Tibial nerve (tissue), 4 donors: ENCODE measurements at regions not wholly inside any gene's neighbourhood (a gene's known extent, or its start where the extent isn't known, plus 50 kb on each side); places are given as distances from the start of the nearest gene placed in this dataset.

Experiments
- DNase-seq, 2 donors: peaks; one replicate each; pipeline ENCODE4 v3.0.0-alpha.2; 2019; ENCODE audit warnings: low spot score in 2 of 2
- H3K27ac ChIP-seq, 4 donors: fragments of 200-600 bp; sonication (generic) in 3 of 4; one replicate each; pipeline ENCODE4 v1.5.1; 2017 to 2019; ENCODE audit warnings: mild to moderate bottlenecking in 1 of 4
- H3K27me3 ChIP-seq, 2 donors: fragments of 200-600 bp; sonication (generic) in 1 of 2; one replicate each; pipeline versions ENCODE4 v1.5.1 to v1.6.0; 2017 to 2019
- H3K36me3 ChIP-seq, 3 donors: fragments of 200-600 bp; sonication (generic); one replicate each; pipeline ENCODE4 v1.5.1; 2018 to 2019
- H3K4me1 ChIP-seq, 4 donors: fragments of 200-600 bp; sonication (generic) in 3 of 4; one replicate each; pipeline ENCODE4 v1.5.1; 2017 to 2019
- H3K4me3 ChIP-seq, 4 donors: fragments of 200-600 bp; sonication (generic) in 3 of 4; one replicate each; pipeline ENCODE4 v1.5.1; 2017 to 2019; ENCODE audit warnings: mild to moderate bottlenecking in 1 of 4, moderate library complexity in 1 of 4
- H3K9me3 ChIP-seq, 4 donors: fragments of 200-600 bp; sonication (generic) in 3 of 4; one replicate each; pipeline ENCODE4 v1.5.1; 2017 to 2019
- EP300 ChIP-seq, 2 donors: sonication (generic); formaldehyde crosslinking; IDR thresholded peaks; one replicate each; pipeline ENCODE4 v1.6.1; 2017; ENCODE audit warnings: antibody characterized with exemption in 2 of 2, mild to moderate bottlenecking in 1 of 2
- POLR2A ChIP-seq, 2 donors: fragments of 450-650 bp; IDR thresholded peaks; one replicate each; pipeline ENCODE4 v1.6.1; 2017; ENCODE audit warnings: antibody characterized with exemption in 2 of 2, mild to moderate bottlenecking in 2 of 2, moderate library complexity in 2 of 2
- WGBS, 2 donors: methylation state at CpG; one replicate each; pipeline ENCODE4 v1.1.5; 2018; 5-methylcytosine and 5-hydroxymethylcytosine counted together
- TF ChIP-seq, protein P1 (sequence below), 5 experiments: fragments of 200-600 bp in 3 of 5; fragments of 450-650 bp in 2 of 5; sonication (generic) in 3 of 5; IDR thresholded peaks; one replicate each; pipeline ENCODE4 v1.5.1; 2016 to 2019; ENCODE audit warnings: antibody characterized with exemption in 5 of 5, mild to moderate bottlenecking in 3 of 5, moderate library complexity in 2 of 5

- no peak overlapping the region for H3K4me3 ChIP-seq
- H3K36me3 ChIP-seq = no peaks in the 10 kb centered on the region
- TF ChIP-seq, protein P1, sequence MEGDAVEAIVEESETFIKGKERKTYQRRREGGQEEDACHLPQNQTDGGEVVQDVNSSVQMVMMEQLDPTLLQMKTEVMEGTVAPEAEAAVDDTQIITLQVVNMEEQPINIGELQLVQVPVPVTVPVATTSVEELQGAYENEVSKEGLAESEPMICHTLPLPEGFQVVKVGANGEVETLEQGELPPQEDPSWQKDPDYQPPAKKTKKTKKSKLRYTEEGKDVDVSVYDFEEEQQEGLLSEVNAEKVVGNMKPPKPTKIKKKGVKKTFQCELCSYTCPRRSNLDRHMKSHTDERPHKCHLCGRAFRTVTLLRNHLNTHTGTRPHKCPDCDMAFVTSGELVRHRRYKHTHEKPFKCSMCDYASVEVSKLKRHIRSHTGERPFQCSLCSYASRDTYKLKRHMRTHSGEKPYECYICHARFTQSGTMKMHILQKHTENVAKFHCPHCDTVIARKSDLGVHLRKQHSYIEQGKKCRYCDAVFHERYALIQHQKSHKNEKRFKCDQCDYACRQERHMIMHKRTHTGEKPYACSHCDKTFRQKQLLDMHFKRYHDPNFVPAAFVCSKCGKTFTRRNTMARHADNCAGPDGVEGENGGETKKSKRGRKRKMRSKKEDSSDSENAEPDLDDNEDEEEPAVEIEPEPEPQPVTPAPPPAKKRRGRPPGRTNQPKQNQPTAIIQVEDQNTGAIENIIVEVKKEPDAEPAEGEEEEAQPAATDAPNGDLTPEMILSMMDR (IDR thresholded peaks at IDR 0.05) = no peak
- no peak for TF ChIP-seq EP300 (IDR thresholded peaks at IDR 0.05)
- DNase-seq = no peak
- 58 to 62% methylated on average over 10 of the region's 10 CpGs for WGBS, 2 donors
- no peak overlapping the region for H3K27ac ChIP-seq
- peaks cover 0 to 1% (median 0%) of the 10 kb centered on the region in 4 donors for H3K9me3 ChIP-seq
- H3K4me1 ChIP-seq = peaks cover 0 to 9% (median 0%) of the 10 kb centered on the region in 4 donors
- no peaks in the 10 kb centered on the region for H3K27me3 ChIP-seq
Observed at GRCh38 chr10:3949711-3950110, 164.7 kb upstream of the KLF6 start.

GRCh38 chr10:3948843-3949242 is 163.8 kb upstream of the KLF6 start:
- WGBS, 2 donors = 75 to 85% methylated on average over 9 of the region's 9 CpGs
- TF ChIP-seq POLR2A (IDR thresholded peaks at IDR 0.05) = no peak
- no peak for TF ChIP-seq EP300 (IDR thresholded peaks at IDR 0.05)
- TF ChIP-seq, protein P1 (IDR thresholded peaks at IDR 0.05) = no peak
- Histone ChIP-seq H3K27me3 (no peaks in the 10 kb centered on the region), H3K4me1 (peaks cover 0 to 9% (median 0%) of the 10 kb centered on the region in 4 donors), H3K36me3 (no peaks in the 10 kb centered on the region), H3K4me3 (no peak overlapping the region), H3K9me3 (peaks cover 0 to 4% (median 0%) of the 10 kb centered on the region in 4 donors), H3K27ac (no peak overlapping the region)
- no peak for DNase-seq

DNA sequence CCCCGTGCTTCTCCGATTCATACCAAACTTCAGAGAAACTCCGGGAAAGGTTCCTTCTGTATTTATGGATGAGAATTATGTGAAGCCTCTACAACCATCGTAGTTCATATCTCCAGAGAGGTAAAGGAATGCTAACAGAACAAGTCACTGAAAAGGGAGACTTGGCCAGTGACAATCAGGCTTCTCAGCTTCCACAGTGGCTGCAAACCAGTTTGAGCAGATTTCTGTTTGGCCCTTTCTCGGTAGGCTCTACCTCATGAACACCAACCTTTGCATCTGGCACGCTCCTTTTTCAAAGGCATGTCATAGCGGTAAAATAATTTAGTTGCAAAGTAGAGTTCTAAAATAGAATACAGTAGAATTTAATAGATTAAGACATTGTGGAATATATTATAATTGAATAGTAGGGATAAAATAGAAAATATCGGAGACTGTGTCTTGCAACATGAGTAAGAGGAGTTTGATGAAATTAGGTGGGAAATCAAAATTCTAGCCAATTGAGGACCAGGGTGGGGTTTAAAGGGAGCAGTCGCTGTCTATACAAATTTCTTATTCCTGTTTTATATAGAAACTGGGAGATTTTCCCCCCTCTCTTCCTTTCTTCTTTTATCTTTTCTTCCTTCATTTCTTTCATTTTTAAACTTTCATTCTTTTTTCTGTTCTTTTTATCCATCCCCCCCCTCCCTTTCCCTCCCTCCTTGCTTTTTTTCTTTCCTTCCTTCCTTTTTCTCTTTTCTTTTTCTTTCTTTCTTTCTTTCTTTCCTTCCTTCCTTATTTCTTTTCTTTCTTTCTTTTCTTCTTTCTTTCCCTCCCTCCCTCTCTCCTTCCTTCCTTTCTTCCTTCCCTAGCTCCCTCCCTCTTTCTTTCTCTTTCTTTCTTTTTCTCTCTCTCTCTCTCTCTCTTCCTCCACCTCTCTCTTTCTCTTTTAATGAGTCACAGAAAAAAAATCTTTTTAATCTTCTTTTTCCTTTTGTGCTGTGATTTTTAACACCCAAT is 161.5 kb upstream of the KLF6 start:
- H3K9me3 ChIP-seq = peaks cover 0 to 4% (median 0%) of the 10 kb centered on the region in 4 donors
- WGBS, 2 donors = 77 to 78% methylated on average over 9 of the region's 9 CpGs
- peaks cover 0 to 9% (median 0%) of the 10 kb centered on the region in 4 donors for H3K4me1 ChIP-seq
- no peaks in the 10 kb centered on the region for H3K27me3 ChIP-seq
- DNase-seq = no peak
- H3K4me3 ChIP-seq = no peak overlapping the region
- no peak overlapping the region for H3K27ac ChIP-seq
- H3K36me3 ChIP-seq = no peaks in the 10 kb centered on the region
- TF ChIP-seq POLR2A (IDR thresholded peaks at IDR 0.05) = no peak
- TF ChIP-seq, protein P1 (IDR thresholded peaks at IDR 0.05) = no peak
- no peak for TF ChIP-seq EP300 (IDR thresholded peaks at IDR 0.05)

DNA sequence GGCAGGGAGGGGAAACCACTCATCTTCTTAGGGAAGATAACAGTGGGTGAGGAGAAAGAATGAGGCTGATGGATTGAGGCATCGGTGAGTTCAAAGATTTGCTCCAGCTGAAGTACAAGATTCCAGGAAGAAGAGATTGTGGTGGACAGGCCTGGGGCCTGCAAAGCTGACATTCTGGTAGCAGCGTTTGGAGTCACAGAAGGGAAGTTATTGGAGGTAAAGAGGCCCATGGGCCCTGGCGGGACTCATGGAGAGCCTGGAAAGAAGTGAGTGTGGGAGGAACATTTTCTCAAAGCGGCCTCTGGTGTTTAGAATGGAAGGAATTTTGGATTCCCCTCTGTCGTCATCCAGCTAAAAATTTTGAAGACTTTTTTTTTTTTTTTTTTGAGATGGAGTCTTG is 160.0 kb upstream of the KLF6 start:
- no peak for DNase-seq
- Histone ChIP-seq H3K36me3 (no peaks in the 10 kb centered on the region), H3K9me3 (peaks cover 0 to 4% (median 0%) of the 10 kb centered on the region in 4 donors), H3K4me3 (no peak overlapping the region), H3K27me3 (no peaks in the 10 kb centered on the region), H3K4me1 (peaks cover 0 to 9% (median 0%) of the 10 kb centered on the region in 4 donors), H3K27ac (no peak overlapping the region)
- 73 to 74% methylated on average over 5 of the region's 5 CpGs for WGBS, 2 donors
- TF ChIP-seq POLR2A (IDR thresholded peaks at IDR 0.05) (no peak), EP300 (IDR thresholded peaks at IDR 0.05) (no peak)
- TF ChIP-seq, protein P1 (IDR thresholded peaks at IDR 0.05) = no peak

GRCh38 chr10:3944591-3944990 is 159.6 kb upstream of the KLF6 start:
- peaks cover 0 to 4% (median 0%) of the 10 kb centered on the region in 4 donors for H3K9me3 ChIP-seq
- TF ChIP-seq EP300 (IDR thresholded peaks at IDR 0.05) (no peak), POLR2A (IDR thresholded peaks at IDR 0.05) (no peak)
- TF ChIP-seq, protein P1 (IDR thresholded peaks at IDR 0.05) = no peak
- no peaks in the 10 kb centered on the region for H3K36me3 ChIP-seq
- no peaks in the 10 kb centered on the region for H3K27me3 ChIP-seq
- no peak for DNase-seq
- WGBS, 2 donors = 94 to 98% methylated on average over 2 of the region's 2 CpGs
- H3K4me3 ChIP-seq = no peak overlapping the region
- no peak overlapping the region for H3K27ac ChIP-seq
- peaks cover 0 to 7% (median 0%) of the 10 kb centered on the region in 4 donors for H3K4me1 ChIP-seq
